Left ventricle myocardium inferior (tissue), 1 donor: ENCODE measurements at regions not wholly inside any gene's neighbourhood (a gene's known extent, or its start where the extent isn't known, plus 50 kb on each side); places are given as distances from the start of the nearest gene placed in this dataset.
"Not testable (repeated sequence)": the region's sequence is repeated elsewhere in the genome, so short reads cannot be mapped to it uniquely, and the experiment has no call there.

Experiments
- DNase-seq: peaks from one replicate; pipeline ENCODE4 v3.0.0-alpha.2; 2020
- H3K27ac ChIP-seq: fragments of 200-600 bp; replicated peaks from 2 replicates; pipeline ENCODE4 v1.8.0; 2021
- H3K27me3 ChIP-seq: fragments of 200-600 bp; 2 replicates; pipeline ENCODE4 v1.8.0; 2021; ENCODE audit warnings: low read depth
- H3K36me3 ChIP-seq: fragments of 200-600 bp; 2 replicates; pipeline ENCODE4 v1.8.0; 2021
- H3K4me1 ChIP-seq: fragments of 200-600 bp; 2 replicates; pipeline ENCODE4 v1.8.0; 2021
- H3K4me3 ChIP-seq: fragments of 200-600 bp; 2 replicates; pipeline ENCODE4 v1.8.0; 2021; ENCODE audit warnings: mild to moderate bottlenecking, moderate library complexity
- H3K9me3 ChIP-seq: fragments of 200-600 bp; replicated peaks from 2 replicates; pipeline ENCODE4 v1.8.0; 2021
- CTCF ChIP-seq: fragments of 200-600 bp; IDR thresholded peaks from 2 replicates; pipeline ENCODE4 v1.8.0; 2021; ENCODE audit warnings: antibody characterized with exemption, mild to moderate bottlenecking, borderline replicate concordance
- intact Hi-C: fragments of 100-400 bp; cut with micrococcal nuclease; formaldehyde crosslinking; loops from one replicate; pipeline ENCODE4 v1.11.0; 2022
- donor health status: DM: no; HTN: yes; CAD: no; lungs with severe emphysema.

- Histone ChIP-seq H3K4me3 (no peak overlapping the region), H3K27me3 (no peaks in the 10 kb centered on the region), H3K4me1 (no peaks in the 10 kb centered on the region), H3K27ac (no peak overlapping the region), H3K9me3 (no peaks in the 10 kb centered on the region), H3K36me3 (no peaks in the 10 kb centered on the region)
- intact Hi-C loops = no loop called here
- no peak for DNase-seq
- no peak for TF ChIP-seq CTCF
Observed at GRCh38 chr13:59038824-59039223, 1124.9 kb downstream of the DIAPH3 start.

- Histone ChIP-seq H3K9me3 (no peaks in the 10 kb centered on the region), H3K36me3 (no peaks in the 10 kb centered on the region), H3K4me1 (no peaks in the 10 kb centered on the region), H3K27me3 (no peaks in the 10 kb centered on the region), H3K4me3 (no peak overlapping the region), H3K27ac (no peak overlapping the region)
- no peak for DNase-seq
- no peak for TF ChIP-seq CTCF
- intact Hi-C loops = no loop called here
Observed at GRCh38 chr13:59043016-59043415, 1120.7 kb downstream of the DIAPH3 start.

- Histone ChIP-seq H3K36me3 (no peaks in the 10 kb centered on the region), H3K4me1 (no peaks in the 10 kb centered on the region), H3K9me3 (no peaks in the 10 kb centered on the region), H3K27me3 (no peaks in the 10 kb centered on the region), H3K4me3 (no peak overlapping the region), H3K27ac (no peak overlapping the region)
- no peak for DNase-seq
- intact Hi-C loops = no loop called here
- TF ChIP-seq CTCF = no peak
Observed at GRCh38 chr13:59047546-59047945, 1116.2 kb downstream of the DIAPH3 start.

GRCh38 chr13:59061621-59062020 is 1102.1 kb downstream of the DIAPH3 start:
- intact Hi-C loops = no loop called here
- Histone ChIP-seq H3K36me3 (no peaks in the 10 kb centered on the region), H3K4me3 (no peak overlapping the region), H3K4me1 (no peaks in the 10 kb centered on the region), H3K27me3 (no peaks in the 10 kb centered on the region), H3K27ac (no peak overlapping the region), H3K9me3 (no peaks in the 10 kb centered on the region)
- no peak for TF ChIP-seq CTCF
- DNase-seq = no peak

GRCh38 chr13:59064042-59064441 is 1099.7 kb downstream of the DIAPH3 start:
- H3K9me3 ChIP-seq = no peaks in the 10 kb centered on the region
- H3K27ac ChIP-seq = no peak overlapping the region
- intact Hi-C loops = no loop called here
- no peak overlapping the region for H3K4me3 ChIP-seq
- no peaks in the 10 kb centered on the region for H3K4me1 ChIP-seq
- no peak for DNase-seq
- H3K27me3 ChIP-seq = no peaks in the 10 kb centered on the region
- no peak for TF ChIP-seq CTCF
- H3K36me3 ChIP-seq = no peaks in the 10 kb centered on the region

- H3K27me3 ChIP-seq, H3K36me3 ChIP-seq, DNase-seq, H3K4me1 ChIP-seq, intact Hi-C loops, H3K4me3 ChIP-seq, H3K27ac ChIP-seq: not testable (repeated sequence)
- H3K9me3 ChIP-seq = peaks cover 36% of the 10 kb centered on the region
Observed at GRCh38 chr13:59076386-59076785, 1087.3 kb downstream of the DIAPH3 start.
